ENCODE measurements at regions not wholly inside any gene's neighbourhood (a gene's known extent, or its start where the extent isn't known, plus 50 kb on each side); places are given as distances from the start of the nearest gene placed in this dataset.

DNA sequence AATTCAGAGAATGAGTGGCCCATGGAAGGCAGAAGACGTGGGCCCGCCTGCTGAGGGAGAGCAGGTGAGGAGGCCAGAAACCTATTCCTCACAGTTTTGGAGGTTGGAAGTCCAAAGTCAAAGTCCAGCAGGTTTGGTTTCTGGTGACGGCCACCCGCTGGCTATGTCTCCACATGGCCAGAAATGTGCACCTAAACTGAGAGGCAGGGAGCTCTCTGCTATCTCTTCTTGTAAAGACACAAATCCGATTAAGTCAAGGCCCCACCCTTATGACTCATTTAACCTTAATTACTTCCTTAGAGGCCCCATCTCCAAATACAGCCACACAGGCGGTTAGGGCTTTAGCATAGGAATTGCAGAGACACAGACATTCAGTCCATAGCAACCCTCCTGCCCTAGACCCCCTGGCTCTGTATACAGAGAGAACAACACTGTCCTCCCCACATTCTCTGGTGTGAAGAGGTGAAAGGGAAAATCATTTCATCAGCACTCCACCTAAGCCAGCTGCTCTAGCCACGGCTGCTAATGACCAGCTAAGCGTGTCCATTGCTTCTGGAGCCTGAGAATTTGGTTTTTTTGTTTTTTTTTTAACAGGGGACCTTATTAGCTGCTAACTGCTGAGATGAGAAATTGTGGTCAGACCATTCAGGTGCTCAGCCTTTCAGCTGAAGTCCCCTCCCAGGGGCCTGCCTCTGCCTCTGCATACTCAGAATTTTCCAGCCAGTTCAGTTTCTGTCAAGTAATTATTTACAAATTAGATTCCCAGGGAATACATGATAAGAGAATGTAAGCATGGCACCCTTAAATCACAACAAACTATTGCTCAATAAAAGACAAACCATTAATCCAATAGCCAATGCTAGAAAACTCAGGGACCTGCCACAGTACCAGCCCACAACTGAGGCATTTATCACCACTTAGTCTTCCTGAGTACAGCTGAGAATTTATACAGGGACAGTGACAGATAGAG lies 368.7 kb upstream of the ID2 start (continued):
- TF ChIP-seq CEBPG (CRISPR knock-in tag; IDR thresholded peaks at IDR 0.05) (0 out of 2 replicates have a peak, but pooled peaks have one; percentile 22), CEBPG (tag; conservative IDR thresholded peaks at IDR 0.05 in 1 of 2, IDR thresholded peaks at IDR 0.05 in 1 of 2) (peak; percentile 29 to 65; a peak in 3 of 4 replicates), SETDB1 (IDR thresholded peaks at IDR 0.05; ENCODE audit: low read length) (no peak), POU5F1 (IDR thresholded peaks at IDR 0.05; ENCODE audit: borderline replicate concordance, low read depth, low read length, partially characterized antibody) (no peak), EGR1 (conservative IDR thresholded peaks at IDR 0.05) (no peak), SP1 (CRISPR knock-in tag; IDR thresholded peaks at IDR 0.05) (no peak), HMGN3 (IDR thresholded peaks at IDR 0.05; ENCODE audit: borderline replicate concordance, extremely low read depth, insufficient read length, low read depth, low read length) (no peak), SMAD3 (CRISPR knock-in tag; conservative IDR thresholded peaks at IDR 0.05) (no peak), RAD21 (CRISPR knock-in tag; conservative IDR thresholded peaks at IDR 0.05 in 1 of 2, IDR thresholded peaks at IDR 0.05 in 1 of 2) (no peak), XRCC5 (IDR thresholded peaks at IDR 0.05; ENCODE audit: low read depth, low read length) (no peak), ZNF778 (CRISPR knock-in tag; IDR thresholded peaks at IDR 0.05) (no peak), BRD9 (IDR thresholded peaks at IDR 0.05; ENCODE audit: low read depth, partially characterized antibody) (no peak), POLR2B (IDR thresholded peaks at IDR 0.05; ENCODE audit: low read depth, partially characterized antibody) (no peak), PML (IDR thresholded peaks at IDR 0.05; ENCODE audit: low read length) (no peak), HNRNPL (IDR thresholded peaks at IDR 0.05; ENCODE audit: low read depth, low read length) (no peak), KLF16 (IDR thresholded peaks at IDR 0.05) (no peak), ZSCAN29 (IDR thresholded peaks at IDR 0.05) (no peak)
- TF ChIP-seq, protein P1, sequence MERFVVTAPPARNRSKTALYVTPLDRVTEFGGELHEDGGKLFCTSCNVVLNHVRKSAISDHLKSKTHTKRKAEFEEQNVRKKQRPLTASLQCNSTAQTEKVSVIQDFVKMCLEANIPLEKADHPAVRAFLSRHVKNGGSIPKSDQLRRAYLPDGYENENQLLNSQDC (CRISPR knock-in tag; IDR thresholded peaks at IDR 0.05): no peak
- TF ChIP-seq, protein P2, sequence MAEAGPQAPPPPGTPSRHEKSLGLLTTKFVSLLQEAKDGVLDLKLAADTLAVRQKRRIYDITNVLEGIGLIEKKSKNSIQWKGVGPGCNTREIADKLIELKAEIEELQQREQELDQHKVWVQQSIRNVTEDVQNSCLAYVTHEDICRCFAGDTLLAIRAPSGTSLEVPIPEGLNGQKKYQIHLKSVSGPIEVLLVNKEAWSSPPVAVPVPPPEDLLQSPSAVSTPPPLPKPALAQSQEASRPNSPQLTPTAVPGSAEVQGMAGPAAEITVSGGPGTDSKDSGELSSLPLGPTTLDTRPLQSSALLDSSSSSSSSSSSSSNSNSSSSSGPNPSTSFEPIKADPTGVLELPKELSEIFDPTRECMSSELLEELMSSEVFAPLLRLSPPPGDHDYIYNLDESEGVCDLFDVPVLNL (CRISPR knock-in tag; IDR thresholded peaks at IDR 0.05; ENCODE audit: low read depth): no peak
- TF ChIP-seq, protein P3, sequence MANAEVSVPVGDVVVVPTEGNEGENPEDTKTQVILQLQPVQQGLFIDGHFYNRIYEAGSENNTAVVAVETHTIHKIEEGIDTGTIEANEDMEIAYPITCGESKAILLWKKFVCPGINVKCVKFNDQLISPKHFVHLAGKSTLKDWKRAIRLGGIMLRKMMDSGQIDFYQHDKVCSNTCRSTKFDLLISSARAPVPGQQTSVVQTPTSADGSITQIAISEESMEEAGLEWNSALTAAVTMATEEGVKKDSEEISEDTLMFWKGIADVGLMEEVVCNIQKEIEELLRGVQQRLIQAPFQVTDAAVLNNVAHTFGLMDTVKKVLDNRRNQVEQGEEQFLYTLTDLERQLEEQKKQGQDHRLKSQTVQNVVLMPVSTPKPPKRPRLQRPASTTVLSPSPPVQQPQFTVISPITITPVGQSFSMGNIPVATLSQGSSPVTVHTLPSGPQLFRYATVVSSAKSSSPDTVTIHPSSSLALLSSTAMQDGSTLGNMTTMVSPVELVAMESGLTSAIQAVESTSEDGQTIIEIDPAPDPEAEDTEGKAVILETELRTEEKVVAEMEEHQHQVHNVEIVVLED (CRISPR knock-in tag; IDR thresholded peaks at IDR 0.05): no peak
- TF ChIP-seq, protein P4, sequence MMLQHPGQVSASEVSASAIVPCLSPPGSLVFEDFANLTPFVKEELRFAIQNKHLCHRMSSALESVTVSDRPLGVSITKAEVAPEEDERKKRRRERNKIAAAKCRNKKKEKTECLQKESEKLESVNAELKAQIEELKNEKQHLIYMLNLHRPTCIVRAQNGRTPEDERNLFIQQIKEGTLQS (IDR thresholded peaks at IDR 0.05): peak; percentile 87
- TF ChIP-seq, protein P4 (CRISPR knock-in tag; conservative IDR thresholded peaks at IDR 0.05): peak; percentile 73; the same call in 1 of the 2 replicates
- TF ChIP-seq, protein P5, sequence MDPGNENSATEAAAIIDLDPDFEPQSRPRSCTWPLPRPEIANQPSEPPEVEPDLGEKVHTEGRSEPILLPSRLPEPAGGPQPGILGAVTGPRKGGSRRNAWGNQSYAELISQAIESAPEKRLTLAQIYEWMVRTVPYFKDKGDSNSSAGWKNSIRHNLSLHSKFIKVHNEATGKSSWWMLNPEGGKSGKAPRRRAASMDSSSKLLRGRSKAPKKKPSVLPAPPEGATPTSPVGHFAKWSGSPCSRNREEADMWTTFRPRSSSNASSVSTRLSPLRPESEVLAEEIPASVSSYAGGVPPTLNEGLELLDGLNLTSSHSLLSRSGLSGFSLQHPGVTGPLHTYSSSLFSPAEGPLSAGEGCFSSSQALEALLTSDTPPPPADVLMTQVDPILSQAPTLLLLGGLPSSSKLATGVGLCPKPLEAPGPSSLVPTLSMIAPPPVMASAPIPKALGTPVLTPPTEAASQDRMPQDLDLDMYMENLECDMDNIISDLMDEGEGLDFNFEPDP (CRISPR knock-in tag; IDR thresholded peaks at IDR 0.05): no peak

Data from K562 (cell line).